Prostate gland (tissue), 2 donors: ENCODE measurements at regions not wholly inside any gene's neighbourhood (a gene's known extent, or its start where the extent isn't known, plus 50 kb on each side); places are given as distances from the start of the nearest gene placed in this dataset.

Experiments used
- POLR2AphosphoS5 ChIP-seq: sonication (generic); formaldehyde crosslinking; IDR thresholded peaks from one replicate; pipeline ENCODE4 v1.6.1; 2017; ENCODE audit warnings: antibody characterized with exemption
- TF ChIP-seq, protein P1 (sequence below), 4 experiments: fragments of 200-600 bp in 2 of 4; fragments of 450-650 bp in 2 of 4; sonication (generic) in 2 of 4; IDR thresholded peaks; 1 replicate in 3 of 4; 2 replicates in 1 of 4; pipeline ENCODE4 v1.5.1; 2016 to 2019; ENCODE audit warnings: antibody characterized with exemption in 4 of 4, mild to moderate bottlenecking in 2 of 4, moderate library complexity in 2 of 4

DNA sequence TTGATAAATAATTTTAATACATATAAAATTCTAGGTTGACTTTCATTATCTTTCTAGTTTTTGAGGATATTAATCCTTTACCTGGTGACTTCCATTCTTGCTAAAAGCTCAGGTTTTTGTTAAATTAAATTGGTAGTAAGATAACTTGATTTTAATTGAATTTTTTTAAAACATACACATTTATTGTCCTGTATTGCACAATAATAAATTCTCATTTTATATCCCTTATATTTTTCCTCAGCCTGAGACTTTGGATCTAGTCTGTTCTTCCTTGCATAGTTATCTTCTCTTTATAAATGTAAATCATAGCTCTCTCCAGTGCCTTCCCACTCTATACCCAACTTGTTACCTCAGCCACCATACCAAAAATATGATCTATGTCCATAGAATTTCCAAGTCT, 212.9 kb upstream of the CNTNAP2 start:
- TF ChIP-seq, protein P1, sequence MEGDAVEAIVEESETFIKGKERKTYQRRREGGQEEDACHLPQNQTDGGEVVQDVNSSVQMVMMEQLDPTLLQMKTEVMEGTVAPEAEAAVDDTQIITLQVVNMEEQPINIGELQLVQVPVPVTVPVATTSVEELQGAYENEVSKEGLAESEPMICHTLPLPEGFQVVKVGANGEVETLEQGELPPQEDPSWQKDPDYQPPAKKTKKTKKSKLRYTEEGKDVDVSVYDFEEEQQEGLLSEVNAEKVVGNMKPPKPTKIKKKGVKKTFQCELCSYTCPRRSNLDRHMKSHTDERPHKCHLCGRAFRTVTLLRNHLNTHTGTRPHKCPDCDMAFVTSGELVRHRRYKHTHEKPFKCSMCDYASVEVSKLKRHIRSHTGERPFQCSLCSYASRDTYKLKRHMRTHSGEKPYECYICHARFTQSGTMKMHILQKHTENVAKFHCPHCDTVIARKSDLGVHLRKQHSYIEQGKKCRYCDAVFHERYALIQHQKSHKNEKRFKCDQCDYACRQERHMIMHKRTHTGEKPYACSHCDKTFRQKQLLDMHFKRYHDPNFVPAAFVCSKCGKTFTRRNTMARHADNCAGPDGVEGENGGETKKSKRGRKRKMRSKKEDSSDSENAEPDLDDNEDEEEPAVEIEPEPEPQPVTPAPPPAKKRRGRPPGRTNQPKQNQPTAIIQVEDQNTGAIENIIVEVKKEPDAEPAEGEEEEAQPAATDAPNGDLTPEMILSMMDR (IDR thresholded peaks at IDR 0.05): no peak
- no peak for TF ChIP-seq POLR2AphosphoS5
